ENCODE measurements at regions not wholly inside any gene's neighbourhood (a gene's known extent, or its start where the extent isn't known, plus 50 kb on each side); places are given as distances from the start of the nearest gene placed in this dataset.
"Not testable (repeated sequence)": the region's sequence is repeated elsewhere in the genome, so short reads cannot be mapped to it uniquely, and the experiment has no call there.

GRCh38 chr5:75002271-75002670, 50.1 kb downstream of the GCNT4 start:
- DNase-seq = no peak

- no peak for DNase-seq
Measured at GRCh38 chr5:74995926-74996325, 56.4 kb downstream of the GCNT4 start.

- no peak for DNase-seq
Measured at GRCh38 chr5:74994826-74995225, 57.5 kb downstream of the GCNT4 start.

GRCh38 chr5:74993743-74994142, 58.6 kb downstream of the GCNT4 start:
- DNase-seq = no peak

GRCh38 chr5:74992791-74993190, 59.6 kb downstream of the GCNT4 start:
- no peak for DNase-seq

GRCh38 chr5:74991522-74991921, 60.8 kb downstream of the GCNT4 start:
- DNase-seq = no peak

- no peak for DNase-seq
Measured at GRCh38 chr5:74990194-74990593, 62.2 kb downstream of the GCNT4 start.

- DNase-seq = no peak
Measured at GRCh38 chr5:74988273-74988983, 63.9 kb downstream of the GCNT4 start.

- DNase-seq = no peak
Measured at GRCh38 chr5:74978345-74978744, 74.0 kb downstream of the GCNT4 start.

GRCh38 chr5:74977471-74977870, 74.9 kb downstream of the GCNT4 start:
- DNase-seq = no peak

GRCh38 chr5:74976651-74977050, 75.7 kb downstream of the GCNT4 start:
- DNase-seq = no peak

- DNase-seq = no peak
Measured at GRCh38 chr5:74975582-74975981, 76.8 kb downstream of the GCNT4 start.

- no peak for DNase-seq
Measured at GRCh38 chr5:74974451-74975091, 77.8 kb downstream of the GCNT4 start.

- no peak for DNase-seq
Measured at GRCh38 chr5:74973694-74974093, 78.7 kb downstream of the GCNT4 start.

- DNase-seq = no peak
Measured at GRCh38 chr5:74971947-74972460, 80.4 kb downstream of the GCNT4 start.

GRCh38 chr5:74970891-74971290, 81.5 kb downstream of the GCNT4 start:
- DNase-seq = not testable (repeated sequence)

- DNase-seq = no peak
Measured at GRCh38 chr5:74969726-74970125, 82.6 kb downstream of the GCNT4 start.

- DNase-seq = no peak
Measured at GRCh38 chr5:74966141-74967026, 86.0 kb downstream of the GCNT4 start.

GRCh38 chr5:74963407-74963806, 89.0 kb downstream of the GCNT4 start:
- no peak for DNase-seq

- no peak for DNase-seq
Measured at GRCh38 chr5:74957906-74958305, 91.7 kb upstream of the FAM169A start.

GRCh38 chr5:74957029-74957784, 91.0 kb upstream of the FAM169A start:
- DNase-seq = no peak

GRCh38 chr5:74956278-74956677, 90.1 kb upstream of the FAM169A start:
- DNase-seq = no peak
